ENCODE measurements at regions not wholly inside any gene's neighbourhood (a gene's known extent, or its start where the extent isn't known, plus 50 kb on each side); places are given as distances from the start of the nearest gene placed in this dataset.

DNA sequence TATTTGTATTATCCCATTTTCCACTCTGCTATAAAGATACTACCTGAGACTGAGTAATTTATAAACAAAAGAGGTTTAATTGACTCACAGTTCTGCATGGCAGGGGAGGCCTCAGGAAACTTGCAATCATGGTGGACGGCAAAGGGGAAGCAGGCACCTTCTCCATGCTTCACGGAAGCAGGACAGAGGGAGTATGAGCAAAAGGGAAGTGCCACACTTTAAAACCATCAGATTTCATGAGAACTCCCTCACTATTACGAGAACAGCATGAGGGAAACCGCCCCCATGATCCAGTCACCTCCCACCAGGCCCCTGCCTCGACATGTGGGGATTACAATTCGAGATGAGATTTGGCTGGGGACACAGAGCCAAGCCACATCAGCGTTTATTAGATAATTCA is 172.8 kb downstream of the NR2F2 start:
- no peak for DNase-seq (ENCODE audit: low spot score in 2 of 2)
- Histone ChIP-seq H3K4me1 (no peaks in the 10 kb centered on the region), H3K27me3 (no peaks in the 10 kb centered on the region), H3K4me3 (no peak overlapping the region), H3K9me3 (no peaks in the 10 kb centered on the region), H3K27ac (no peak overlapping the region), H3K36me3 (no peaks in the 10 kb centered on the region)
- TF ChIP-seq, protein P1, sequence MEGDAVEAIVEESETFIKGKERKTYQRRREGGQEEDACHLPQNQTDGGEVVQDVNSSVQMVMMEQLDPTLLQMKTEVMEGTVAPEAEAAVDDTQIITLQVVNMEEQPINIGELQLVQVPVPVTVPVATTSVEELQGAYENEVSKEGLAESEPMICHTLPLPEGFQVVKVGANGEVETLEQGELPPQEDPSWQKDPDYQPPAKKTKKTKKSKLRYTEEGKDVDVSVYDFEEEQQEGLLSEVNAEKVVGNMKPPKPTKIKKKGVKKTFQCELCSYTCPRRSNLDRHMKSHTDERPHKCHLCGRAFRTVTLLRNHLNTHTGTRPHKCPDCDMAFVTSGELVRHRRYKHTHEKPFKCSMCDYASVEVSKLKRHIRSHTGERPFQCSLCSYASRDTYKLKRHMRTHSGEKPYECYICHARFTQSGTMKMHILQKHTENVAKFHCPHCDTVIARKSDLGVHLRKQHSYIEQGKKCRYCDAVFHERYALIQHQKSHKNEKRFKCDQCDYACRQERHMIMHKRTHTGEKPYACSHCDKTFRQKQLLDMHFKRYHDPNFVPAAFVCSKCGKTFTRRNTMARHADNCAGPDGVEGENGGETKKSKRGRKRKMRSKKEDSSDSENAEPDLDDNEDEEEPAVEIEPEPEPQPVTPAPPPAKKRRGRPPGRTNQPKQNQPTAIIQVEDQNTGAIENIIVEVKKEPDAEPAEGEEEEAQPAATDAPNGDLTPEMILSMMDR (IDR thresholded peaks at IDR 0.05) = no peak
- TF ChIP-seq EP300 (IDR thresholded peaks at IDR 0.05) (no peak), POLR2A (IDR thresholded peaks at IDR 0.05) (no peak)
- 83 to 87% methylated on average over 7 of the region's 7 CpGs for WGBS, 2 donors

DNA sequence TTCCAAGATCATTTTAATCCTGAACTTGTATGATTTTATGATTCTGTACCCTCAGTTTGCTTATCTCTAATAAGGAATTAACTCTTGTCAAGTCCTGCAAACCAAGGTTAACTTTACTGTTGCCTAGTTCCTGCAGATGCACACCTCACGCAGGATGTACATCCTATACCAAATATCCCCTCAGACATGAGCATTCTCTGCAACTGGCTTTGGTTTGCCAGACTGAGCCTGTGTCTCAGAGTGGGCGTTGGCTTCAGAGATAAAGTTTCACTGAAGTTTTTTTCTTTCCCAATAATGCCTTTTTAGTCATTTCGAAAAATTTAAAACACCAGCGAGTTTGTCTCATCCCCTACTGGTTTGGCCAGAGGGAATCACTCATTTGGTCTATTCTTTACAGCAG is 173.9 kb downstream of the NR2F2 start:
- Histone ChIP-seq H3K27me3 (no peaks in the 10 kb centered on the region), H3K4me1 (no peaks in the 10 kb centered on the region), H3K4me3 (no peak overlapping the region), H3K9me3 (no peaks in the 10 kb centered on the region), H3K36me3 (no peaks in the 10 kb centered on the region), H3K27ac (no peak overlapping the region)
- TF ChIP-seq EP300 (IDR thresholded peaks at IDR 0.05) (no peak), POLR2A (IDR thresholded peaks at IDR 0.05) (no peak)
- TF ChIP-seq, protein P1 (IDR thresholded peaks at IDR 0.05) = no peak
- no peak for DNase-seq (ENCODE audit: low spot score in 2 of 2)
- WGBS, 2 donors = 67 to 74% methylated on average over 4 of the region's 4 CpGs

DNA sequence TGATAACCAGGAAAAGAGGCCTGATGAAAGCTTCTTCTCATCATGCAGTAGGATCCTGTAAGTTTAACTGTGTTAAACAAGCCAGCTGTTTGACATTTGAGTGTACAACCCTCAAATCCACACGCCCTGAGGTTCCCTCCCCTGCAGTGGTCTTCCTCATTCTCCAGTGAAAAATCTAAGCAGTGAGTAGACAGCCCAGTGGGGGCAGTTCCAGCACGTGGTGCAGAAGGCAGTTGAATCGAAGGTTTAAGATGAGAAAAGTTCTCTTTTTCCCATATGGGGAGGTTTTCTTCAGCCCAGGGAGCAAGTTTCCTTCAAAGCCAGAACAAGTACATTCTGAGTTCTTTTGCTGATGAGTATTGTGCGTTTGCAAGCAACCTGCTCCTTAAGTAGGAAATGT is 174.5 kb downstream of the NR2F2 start:
- no peak overlapping the region for H3K27ac ChIP-seq
- no peak overlapping the region for H3K4me3 ChIP-seq
- H3K4me1 ChIP-seq = no peaks in the 10 kb centered on the region
- no peaks in the 10 kb centered on the region for H3K36me3 ChIP-seq
- TF ChIP-seq EP300 (IDR thresholded peaks at IDR 0.05) (no peak), POLR2A (IDR thresholded peaks at IDR 0.05) (no peak)
- TF ChIP-seq, protein P1 (IDR thresholded peaks at IDR 0.05) = no peak
- 63 to 66% methylated on average over 4 of the region's 4 CpGs for WGBS, 2 donors
- no peaks in the 10 kb centered on the region for H3K9me3 ChIP-seq
- no peak for DNase-seq (ENCODE audit: low spot score in 2 of 2)
- H3K27me3 ChIP-seq = no peaks in the 10 kb centered on the region

DNA sequence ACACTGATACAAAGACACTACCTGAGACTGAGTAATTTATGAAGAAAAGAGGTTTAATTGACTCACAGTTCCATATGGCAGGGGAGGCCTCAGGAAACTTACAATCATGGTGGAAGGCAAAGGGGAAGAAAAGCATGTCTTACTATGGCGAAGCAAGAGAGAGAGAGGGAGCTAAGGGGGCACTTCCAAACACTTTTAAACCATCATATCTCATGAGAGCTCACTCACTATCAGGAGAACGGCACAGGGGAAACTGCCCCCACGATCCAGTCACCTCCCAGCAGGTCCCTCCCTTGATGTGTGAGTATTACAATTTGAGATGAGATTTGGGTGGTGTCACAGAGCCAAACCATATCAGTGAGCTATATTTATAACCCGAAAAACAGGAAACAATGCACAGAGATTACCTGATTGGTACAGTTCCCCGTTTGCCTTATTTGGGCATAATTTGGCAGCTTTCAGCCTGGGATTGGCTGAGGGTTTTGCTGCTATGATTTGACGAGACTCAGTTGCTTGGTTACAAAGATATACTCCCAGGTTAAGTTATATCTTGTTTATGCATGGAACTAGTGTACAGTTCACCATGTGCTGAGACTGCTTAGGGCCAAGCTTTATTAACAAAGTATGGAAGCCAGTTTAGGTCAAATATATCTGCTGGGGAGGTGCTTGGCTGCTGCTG is 184.2 kb downstream of the NR2F2 start:
- no peak for DNase-seq (ENCODE audit: low spot score in 2 of 2)
- TF ChIP-seq POLR2A (IDR thresholded peaks at IDR 0.05) = no peak
- H3K36me3 ChIP-seq = no peaks in the 10 kb centered on the region
- H3K4me3 ChIP-seq = no peak overlapping the region
- H3K9me3 ChIP-seq = peaks cover 0 to 6% (median under 1%) of the 10 kb centered on the region in 4 donors
- WGBS, 2 donors = 78% methylated on average over 6 of the region's 6 CpGs
- H3K27me3 ChIP-seq = no peaks in the 10 kb centered on the region
- H3K27ac ChIP-seq = no peak overlapping the region
- no peaks in the 10 kb centered on the region for H3K4me1 ChIP-seq

DNA sequence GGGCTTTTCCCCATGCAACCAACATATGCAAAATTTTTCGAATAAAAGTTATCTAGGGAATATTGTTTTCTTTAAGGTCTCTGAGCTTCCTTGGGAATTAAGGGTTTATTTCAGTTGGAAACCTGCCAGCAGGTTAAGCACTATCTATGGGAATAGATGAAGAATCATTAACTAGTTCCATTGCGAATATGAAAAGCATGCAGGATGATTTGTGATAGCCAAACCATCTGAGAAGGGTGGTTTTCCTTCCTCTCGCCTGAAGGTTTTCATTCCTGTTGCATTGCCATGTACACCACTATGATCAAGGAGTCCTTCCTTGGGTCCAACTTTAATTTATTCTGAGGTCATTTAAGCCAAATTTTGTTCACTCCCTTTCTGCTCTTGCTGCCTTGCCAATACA is 184.9 kb downstream of the NR2F2 start:
- H3K4me1 ChIP-seq = no peaks in the 10 kb centered on the region
- H3K4me3 ChIP-seq = no peak overlapping the region
- H3K36me3 ChIP-seq = no peaks in the 10 kb centered on the region
- DNase-seq (ENCODE audit: low spot score in 2 of 2) = no peak
- no peak overlapping the region for H3K27ac ChIP-seq
- H3K27me3 ChIP-seq = no peaks in the 10 kb centered on the region
- H3K9me3 ChIP-seq = peaks cover 0 to 8% (median 3%) of the 10 kb centered on the region in 4 donors
- 53 to 54% methylated on average over 3 of the region's 3 CpGs for WGBS, 2 donors
- TF ChIP-seq, protein P1 (IDR thresholded peaks at IDR 0.05) = no peak
- TF ChIP-seq EP300 (IDR thresholded peaks at IDR 0.05) = no peak

DNA sequence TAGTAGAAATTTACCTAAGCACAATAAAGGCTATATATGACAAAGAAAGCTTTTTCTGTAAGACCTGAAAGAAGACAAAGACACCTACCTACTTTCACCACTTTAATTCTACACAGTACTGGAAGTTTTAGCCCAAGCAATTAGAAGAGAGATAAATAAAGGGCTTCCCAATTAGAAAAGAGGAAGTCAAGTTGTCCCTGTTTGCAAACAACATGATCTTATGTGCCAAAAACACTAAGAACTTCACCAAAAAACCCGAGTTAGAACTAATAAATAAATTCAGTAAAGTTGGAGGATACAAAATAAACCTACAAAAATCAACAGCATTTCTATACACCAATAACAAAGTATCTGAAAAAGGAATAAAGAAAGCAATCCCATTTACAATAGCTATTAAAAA is 190.9 kb downstream of the NR2F2 start:
- 73 to 85% methylated on average over 1 of the region's 1 CpG for WGBS, 2 donors
- DNase-seq (ENCODE audit: low spot score in 2 of 2) = no peak
- Histone ChIP-seq H3K36me3 (no peaks in the 10 kb centered on the region), H3K4me1 (no peaks in the 10 kb centered on the region), H3K27ac (no peak overlapping the region), H3K27me3 (no peaks in the 10 kb centered on the region), H3K4me3 (no peak overlapping the region), H3K9me3 (peaks cover 0 to 34% (median 3%) of the 10 kb centered on the region in 4 donors)
- TF ChIP-seq, protein P1 (IDR thresholded peaks at IDR 0.05) = no peak
- TF ChIP-seq POLR2A (IDR thresholded peaks at IDR 0.05) (no peak), EP300 (IDR thresholded peaks at IDR 0.05) (no peak)

All from tibial nerve (tissue), 4 donors.